Islet of Langerhans (tissue), 1 donor: ENCODE measurements at regions not wholly inside any gene's neighbourhood (a gene's known extent, or its start where the extent isn't known, plus 50 kb on each side); places are given as distances from the start of the nearest gene placed in this dataset.
"Not testable (repeated sequence)": the region's sequence is repeated elsewhere in the genome, so short reads cannot be mapped to it uniquely, and the experiment has no call there.

Experiments used
- FAIRE-seq: peaks from one replicate; lab custom pipeline; 2011; peaks lifted over from hg19 to GRCh38; lab: Jason Lieb, UNC

DNA sequence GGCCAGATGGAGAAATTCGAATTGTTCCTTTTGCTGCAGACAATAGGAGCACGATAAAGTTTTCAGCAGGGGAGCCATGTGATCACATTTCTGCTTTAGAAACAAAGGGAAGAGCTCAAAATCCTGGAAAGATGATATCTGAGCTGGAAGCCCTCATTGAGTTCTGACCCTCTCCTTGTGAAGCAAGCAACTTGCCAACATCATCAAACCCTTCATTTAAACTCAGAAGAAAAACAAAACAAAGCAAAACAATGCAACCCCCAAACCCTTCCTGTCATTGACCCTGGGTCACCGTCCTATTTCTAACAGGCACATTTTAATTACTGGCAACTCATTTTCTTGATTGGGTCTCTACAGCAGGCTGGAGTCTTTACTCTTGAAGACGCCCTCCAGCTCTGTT, 198.3 kb upstream of the ZNF32 start:
- no peak for FAIRE-seq

DNA sequence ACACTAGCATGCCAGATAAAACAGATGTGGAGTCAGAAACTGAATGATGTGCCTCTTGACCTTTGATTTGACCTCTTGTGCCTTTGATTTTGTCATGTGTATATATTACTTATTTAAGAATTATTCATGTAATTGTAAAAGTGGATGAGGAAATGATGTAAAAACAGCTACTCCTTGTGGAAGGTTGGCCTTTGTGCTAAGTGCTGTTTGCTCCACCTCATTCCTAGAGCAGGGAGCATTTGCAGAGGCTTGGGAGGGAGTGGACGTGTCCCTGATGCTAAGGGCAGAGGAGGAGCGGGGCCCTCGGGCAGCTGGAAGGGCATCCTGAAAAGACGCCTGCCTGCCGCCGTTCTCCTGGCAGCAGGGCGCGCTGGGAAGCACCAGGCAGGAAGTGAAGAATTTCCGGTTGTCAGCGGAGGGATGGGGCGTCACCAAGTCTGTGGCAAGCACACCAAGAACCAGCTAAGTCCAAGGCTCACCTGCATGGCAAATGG, 197.6 kb upstream of the ZNF32 start:
- FAIRE-seq: no peak

DNA sequence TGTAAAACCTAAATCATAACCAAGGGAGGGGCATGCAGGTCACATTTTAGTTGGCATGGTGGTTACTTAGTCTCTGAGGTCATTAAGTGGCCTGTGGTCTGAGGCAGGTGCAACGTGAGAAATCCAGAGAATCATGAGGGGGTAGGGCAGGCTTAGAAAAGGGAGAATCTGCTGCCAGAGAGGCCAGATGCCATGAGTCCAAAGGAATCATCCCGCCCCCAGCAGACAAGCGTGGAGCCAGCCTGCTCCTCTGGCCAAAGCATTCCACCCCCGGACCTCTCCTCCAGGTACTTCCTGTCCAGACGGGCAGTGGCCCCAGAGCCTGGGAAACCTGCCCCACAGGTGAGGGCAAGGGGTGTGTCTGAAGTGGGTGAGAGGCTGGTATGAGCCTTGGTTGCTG, 196.4 kb upstream of the ZNF32 start:
- FAIRE-seq: no peak

DNA sequence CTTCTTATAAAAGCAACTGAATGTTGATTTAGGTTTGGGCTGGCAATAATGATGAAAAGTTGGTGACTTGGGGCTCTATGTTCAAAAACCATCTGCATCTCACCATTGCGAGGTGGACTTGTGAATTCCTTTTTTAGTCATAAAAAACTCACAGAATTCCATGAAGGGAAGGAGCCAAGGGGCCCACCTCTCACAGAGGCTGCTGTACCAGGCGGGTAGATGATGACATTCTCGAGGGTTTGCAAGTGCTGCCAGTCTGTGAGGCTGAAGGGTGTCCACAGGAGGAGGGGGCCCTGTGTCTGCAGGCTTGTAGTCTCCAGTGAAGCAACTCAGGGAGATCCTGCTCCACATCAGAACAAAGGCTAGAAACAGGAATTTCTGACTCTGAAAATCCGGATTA, 195.5 kb upstream of the ZNF32 start:
- FAIRE-seq: no peak

DNA sequence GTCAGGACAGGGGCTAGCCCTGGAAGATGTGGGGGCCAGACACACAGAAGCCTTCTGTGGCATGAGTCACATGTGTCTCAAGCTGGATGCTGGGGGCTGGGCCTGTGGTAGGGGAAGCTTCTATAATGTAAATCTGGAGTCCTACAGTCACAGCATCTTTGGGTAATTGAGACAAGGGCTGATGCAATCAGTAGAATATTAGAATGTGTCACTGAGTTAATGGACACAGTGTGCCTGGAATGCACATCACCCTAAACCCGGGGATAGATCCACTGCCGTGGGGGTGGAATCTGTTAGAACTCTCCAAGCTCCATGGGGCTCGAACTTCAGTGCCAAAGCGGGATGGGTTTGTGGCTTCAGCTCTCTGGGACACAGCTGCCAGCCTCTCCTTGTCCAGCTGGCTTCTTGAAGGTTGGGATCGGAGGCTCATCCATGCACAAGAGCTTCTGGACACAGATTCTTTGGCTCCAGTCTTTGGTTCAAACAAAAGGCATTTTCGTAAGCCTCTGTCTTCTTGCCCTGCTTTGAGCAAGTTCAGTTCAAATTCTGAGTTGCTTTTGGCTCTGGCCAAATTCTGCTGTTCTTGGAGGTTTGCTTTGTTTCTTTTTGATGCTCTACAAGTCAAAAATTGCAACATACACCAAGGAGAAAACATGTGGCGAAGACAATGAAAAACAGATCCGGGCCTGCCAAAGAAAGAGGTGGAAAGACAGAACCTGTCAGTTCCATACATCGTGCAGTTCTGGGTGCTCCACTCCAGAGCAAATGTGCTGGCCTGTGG, 194.8 kb upstream of the ZNF32 start:
- FAIRE-seq: no peak

DNA sequence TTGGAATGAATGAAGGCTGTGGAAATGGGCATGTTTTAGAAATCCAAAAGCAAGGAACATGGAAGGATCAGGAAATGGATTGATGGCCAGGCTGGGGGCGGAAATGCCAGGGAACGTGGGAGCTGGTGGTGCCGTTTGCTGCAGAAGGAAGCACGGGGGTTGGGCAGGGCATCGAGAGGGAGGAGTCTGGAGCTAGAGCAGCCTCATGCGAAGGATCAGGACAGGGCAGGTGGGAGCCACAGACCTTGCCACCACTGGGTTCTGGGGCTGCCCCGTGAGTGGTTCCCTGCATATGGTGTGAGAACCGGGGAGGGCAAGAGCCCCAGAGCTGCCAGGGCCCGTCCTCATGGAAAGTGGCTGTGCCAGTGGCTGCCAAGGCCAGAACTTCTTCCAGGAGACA, 193.8 kb upstream of the ZNF32 start:
- no peak for FAIRE-seq

DNA sequence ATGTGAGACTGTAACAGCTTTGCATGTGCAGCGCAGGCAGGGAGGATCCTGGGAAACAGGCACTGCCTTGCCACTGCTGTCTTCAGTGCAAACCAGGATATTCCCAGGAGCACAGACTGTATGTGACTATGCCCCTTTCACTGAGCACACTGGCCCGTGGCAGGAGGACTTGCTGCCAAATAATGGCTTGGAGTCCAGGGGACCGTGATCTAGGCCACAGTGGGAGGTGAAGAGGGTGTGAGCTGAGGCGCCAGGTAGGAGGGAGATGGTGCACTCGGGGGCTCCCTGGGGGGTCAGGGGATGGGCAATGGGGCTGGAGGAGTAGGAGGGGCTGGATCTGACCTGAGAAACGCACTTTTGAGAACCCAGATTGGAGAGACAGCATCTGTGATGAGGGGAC, 193.4 kb upstream of the ZNF32 start:
- no peak for FAIRE-seq

DNA sequence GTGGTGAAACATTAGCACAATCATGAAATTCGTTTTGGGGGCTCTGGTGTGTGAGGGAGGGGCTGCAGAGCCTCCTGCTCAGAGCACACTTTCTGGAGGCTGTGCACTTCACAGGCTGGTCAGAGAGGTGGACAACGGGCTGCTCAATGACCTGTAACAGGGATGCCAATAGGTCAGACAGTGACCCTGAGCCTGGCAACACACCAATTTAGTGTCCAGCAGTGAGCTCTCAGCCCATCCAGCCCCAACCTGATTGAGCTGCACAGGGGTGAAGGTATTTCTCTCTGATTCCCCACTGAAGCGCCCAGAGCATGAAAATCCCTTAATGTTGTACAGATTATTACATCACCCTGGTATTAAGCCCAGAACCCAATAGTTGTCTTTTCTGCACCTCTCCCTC, 191.3 kb upstream of the ZNF32 start:
- no peak for FAIRE-seq

DNA sequence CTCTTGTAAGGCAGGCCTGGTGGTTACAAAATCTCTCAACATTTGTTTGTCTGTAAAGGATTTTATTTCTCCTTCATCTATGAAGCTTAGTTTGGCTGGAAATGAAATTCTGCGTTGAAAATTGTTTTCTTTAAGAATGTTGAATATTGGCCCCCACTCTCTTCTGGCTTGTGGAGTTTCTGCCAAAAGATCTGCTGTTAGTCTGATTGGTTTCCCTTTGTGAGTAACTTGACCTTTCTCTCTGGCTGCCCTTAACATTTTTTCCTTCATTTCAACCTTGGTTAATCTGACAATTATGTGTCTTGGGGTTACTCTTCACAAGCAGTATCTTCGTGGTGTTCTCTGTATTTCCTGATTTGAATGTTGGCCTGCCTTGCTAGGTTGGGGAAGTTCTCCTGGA, 186.1 kb upstream of the ZNF32 start:
- FAIRE-seq: not testable (repeated sequence)

DNA sequence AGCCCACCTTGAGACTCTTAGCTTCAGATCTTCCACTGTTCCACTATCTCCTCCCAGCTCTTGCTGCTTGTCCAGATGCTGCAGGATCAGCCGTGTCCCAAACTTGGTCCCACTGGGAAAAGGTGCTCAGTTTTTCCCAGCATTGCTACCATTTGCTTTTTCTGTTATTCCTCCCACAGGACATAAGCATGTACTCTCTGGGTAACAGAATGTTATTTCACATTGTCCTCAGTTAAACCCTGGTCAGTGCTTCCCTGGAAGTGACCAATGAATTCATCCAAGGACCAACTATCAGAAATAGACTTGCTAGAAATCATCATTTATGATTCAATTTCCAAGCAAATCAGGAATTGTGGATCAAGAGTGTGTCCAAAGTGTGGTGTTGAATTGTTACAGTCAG, 179.2 kb upstream of the ZNF32 start:
- no peak for FAIRE-seq

DNA sequence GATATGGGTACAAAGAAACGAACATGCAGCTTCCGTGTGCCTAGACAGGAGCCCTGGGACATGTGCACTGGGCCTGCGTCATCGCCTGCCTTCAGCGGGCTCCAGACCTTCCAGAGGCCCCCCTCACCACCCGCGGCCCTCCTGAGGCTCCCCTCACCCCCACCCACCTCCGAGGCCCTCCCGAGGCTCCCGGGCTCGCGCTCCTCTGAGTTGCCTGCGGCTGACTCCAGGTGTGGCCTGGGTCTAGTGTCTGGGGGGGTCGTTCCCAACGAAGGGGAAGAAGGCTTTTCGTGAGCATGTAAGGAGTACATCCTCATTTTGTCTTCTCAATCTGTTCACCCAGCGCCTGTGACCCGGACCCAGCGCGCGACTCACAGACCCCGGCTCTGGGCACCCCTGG, 177.3 kb upstream of the ZNF32 start:
- FAIRE-seq: no peak

DNA sequence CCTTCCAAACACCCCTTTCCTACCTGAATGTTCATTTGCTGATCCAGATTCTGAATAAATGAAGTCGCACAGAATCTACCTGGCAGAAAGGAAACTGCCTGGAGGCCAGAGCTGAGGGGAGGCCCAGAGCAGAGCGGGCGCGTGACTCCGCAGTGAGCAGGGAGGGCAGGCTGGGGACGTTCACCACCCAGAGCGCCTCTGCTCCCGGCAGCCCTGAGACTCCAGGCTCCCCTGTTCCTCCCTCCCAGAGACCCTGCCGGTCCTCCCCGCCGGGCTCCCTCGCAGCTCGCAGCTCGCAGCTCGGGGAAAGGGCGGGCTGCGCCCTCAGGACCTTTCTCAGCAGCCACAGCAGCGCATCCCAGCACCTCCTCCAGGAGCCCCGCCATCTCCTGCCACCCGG, 176.7 kb upstream of the ZNF32 start:
- no peak for FAIRE-seq

DNA sequence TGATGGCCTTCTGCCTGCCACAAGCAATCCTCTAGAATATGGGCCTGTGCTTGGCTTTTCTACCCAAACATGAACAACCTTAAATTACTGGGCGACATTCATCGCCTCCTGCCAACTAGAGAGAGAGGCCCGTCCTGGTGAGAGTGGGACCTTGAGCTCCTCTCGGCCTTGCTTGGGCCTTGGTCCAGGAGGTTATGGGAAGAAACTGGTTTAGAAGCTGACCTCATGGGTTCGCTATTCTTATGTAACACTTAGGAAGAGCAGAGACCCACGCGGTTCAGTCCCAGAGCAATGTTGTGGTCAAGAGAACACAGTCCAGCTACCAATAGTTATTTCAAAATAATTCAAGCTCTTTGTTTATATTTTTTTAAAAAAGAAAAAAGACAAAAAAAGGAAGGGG, 176.3 kb upstream of the ZNF32 start:
- FAIRE-seq: no peak

DNA sequence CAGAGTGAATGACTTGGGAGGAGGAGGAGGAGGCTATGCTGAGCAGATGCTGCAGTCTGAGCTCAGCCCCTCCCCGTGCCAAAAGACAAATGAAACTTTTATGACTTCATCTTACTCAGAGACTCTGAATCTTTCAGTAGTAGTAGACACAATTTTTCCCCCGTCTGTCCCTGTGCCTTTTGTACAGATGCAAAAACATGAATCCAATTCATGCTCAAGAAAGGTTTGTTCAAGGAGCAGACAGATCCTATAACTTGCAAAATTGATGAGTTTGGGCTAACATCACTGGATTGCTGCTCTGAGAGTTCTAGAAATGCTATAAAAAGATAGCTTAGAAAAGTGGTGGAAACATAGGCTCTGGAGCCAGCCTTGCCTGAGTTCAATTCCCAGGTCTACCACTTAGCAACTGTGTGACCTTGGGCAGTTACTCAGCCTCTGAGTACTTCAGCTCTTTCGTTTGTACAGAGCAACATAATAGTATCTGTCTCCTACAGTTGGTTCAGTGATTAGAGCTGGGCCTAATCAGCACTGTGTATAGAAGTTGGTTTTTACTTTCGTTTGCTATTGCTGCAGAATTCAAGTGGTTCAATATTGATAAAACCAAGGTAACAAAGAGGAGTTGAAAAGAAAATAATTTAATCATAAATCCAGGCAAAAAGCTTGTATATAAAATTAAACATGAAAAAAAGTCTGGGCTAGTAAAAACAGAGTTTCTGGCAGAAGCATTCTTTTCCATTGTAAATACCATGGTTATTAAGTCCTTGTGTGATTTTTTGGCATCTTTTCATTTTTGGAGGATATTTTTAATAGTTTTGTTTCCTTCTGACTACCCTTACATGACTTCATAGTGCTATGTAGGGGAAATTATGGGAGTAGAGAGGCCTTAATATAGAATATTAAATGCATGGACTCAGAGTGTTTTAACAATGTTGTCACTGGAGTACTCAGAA, 174.2 kb upstream of the ZNF32 start:
- FAIRE-seq: no peak

DNA sequence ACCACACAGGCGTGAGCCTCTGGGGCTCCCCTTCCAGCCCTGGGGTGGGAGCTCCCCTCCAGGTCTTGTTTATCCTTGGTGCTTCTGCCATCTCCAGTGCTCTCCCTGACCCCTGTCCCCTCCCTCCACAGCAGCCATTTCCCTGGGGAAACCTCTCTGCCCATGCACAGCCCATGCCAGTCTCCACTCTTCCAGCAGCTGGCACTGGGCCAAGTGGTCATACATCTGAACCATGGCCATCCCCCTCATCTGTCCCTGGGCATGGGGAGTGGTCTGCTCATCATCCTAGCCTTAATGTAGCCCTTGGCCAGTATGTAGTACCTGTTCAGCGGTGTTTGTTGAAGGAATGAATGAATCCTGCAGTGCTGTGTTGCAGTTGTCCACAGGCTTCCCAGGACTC, 172.4 kb upstream of the ZNF32 start:
- no peak for FAIRE-seq

DNA sequence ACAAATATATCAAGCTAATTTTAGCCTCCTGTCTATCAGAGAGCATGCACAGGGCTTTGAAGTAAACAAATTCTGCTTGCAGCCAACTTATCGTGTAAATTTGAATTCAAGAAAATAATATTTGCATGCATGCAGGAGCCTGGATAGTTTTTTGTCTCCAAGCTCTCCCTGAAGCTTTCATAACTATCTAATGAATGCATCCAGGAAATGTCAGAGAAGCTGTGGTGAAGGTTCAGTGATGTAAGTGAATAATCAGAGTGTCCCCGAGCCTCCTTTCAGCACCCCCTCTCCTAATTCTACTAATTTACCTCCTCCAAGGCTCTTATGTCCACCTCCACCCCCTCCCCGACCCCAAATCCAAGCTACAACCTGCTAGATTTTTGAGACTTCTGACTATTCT, 172.0 kb upstream of the ZNF32 start:
- FAIRE-seq: no peak

DNA sequence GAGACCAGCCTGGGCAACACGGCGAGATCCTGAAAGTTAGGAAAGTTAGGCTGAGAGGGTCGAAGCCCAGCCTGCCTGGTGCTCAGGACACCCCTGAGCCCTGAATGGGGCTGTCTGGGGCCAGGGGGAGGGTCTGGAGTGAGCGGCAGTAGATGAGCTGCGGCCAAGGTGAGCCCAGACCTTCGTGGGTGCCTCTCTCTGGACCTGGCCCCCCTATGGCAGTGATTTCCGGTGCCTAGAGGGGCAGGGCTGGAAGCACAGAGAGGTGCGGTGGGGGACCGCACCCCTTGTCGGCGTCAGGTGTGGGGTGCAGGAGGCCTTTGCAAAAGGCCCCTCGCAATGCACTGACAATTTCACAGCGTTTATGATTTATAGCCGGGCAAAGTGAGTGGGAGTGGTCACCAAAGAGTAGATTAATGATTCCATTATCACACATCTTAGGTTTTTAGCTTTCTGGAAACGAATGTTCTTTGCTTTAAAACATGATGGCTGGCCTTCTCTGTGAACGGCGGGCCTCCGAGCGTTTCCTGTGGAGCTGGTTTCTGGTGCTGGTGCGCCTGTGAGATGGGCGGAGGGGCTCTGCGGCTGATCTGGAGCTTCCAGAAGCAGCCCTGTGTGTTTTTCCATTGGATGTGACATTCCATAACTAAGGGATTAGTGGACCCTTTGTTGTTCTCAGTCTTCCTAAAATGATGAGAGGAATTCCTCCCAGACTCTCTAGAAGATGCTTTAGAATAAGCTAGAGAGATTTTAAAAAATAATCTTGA, 171.0 kb upstream of the ZNF32 start:
- FAIRE-seq: no peak

DNA sequence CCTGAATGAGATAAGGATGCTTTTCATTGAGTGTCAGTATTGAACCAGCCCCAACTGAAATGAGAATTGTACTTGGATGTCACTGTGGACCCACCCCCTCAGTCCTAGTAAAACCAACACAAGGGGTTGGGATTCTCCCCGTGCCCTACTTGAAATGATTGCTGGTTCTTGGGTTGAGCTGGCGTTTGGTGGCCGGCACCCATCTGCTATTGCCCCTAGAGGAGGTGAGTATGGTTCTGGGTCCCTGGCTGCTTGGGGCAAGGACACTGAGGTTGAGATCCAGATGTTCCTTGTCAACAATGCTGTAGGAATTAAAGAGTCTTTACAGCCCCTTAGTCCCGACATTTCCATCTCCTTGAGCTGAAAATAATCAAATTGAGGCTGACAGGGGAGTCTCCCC, 170.0 kb upstream of the ZNF32 start:
- no peak for FAIRE-seq

DNA sequence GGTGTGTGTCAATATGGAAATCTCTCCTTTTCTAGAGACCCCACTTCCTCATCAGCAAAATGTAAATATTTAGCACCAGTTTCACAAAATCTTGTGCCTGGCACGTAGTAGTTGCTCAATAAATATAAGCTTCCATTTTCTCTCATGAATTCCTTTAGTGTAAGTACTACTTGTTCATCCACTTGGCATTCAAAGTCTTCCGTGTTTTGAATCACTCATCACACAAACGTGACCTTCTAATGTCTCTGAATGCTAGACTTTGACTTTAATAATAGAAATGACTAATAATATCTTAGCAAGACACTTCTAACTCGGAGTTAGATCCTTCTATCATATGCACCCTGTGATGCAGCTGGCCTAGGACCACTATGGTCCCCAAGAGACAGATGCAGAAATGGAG, 168.7 kb upstream of the ZNF32 start:
- FAIRE-seq: no peak

DNA sequence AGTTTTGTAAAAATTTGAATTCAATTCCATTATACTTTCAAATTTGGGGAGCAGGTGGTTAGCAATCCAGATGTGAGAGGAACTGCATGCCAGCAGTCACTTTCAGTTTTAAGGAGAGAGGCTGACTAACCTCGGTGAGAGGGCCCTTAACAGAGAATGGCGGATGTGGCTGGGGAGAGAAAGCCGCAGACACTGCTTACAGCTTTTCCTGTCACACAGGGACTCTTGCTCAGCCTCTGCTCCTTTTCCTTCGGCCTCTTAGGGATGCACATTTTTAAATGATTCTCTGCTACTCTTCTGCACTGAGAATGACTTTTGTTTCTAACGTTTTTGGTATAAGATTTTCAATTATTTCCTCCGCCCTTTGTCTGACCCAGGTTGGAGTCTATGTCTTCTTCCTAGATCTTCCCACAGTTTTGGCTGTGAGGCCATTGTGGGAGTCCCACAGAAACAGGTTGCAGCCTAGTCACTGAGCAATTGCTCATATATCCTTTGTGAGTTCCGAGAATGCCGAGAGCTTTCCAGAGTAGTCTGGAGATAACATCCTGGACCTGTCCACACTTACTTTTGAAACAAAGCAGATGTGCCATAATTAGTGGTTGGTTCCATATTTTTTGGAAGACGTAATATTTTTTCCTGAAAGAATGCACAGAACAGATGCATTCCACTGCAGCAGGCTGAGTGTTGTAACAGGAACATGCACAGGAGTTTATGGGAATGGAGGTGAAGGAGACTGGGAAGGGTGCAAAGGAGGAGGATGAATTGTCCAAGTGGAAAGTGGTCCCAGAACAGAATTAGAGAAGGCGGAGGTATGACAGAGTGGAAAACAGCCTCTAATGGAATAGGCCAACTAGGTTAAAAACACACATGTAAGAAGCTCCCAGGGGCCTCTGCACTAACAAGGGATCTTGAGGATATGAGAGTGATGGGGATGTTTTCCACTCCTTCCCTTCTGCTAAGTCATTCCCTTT, 168.0 kb upstream of the ZNF32 start:
- FAIRE-seq: no peak

DNA sequence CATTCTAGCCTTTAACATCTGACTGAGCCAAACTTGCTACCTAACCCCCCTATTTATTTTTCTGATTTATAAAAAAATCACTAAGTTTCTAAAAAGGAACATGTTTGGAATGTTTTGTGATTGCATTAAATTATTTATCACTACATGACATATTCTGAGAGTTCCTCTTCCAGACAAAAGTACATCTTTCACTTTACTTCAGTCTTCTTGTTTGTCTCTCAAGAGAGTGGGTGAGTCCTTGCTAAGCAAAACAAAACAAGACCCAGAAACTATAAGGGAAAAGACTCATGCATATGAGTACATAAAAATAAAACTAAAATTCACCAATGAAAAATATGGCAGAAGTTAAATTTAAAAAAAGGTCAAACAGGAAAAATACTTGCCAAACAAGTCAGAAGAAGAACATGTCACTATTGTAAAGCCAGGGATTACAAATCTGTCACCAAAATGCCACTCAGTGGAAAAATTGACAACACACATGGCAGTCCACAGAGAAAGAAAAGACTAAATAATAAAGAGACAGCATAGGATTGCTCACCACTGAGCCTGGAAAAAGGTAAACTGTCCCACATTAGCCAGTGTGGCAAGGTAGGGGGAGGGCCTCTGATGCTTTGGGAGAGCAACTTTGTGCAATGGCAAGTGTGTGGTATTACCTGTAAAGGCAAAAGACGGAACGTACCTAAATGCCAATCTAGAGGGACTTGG, 166.7 kb upstream of the ZNF32 start:
- FAIRE-seq: no peak
